K562 (cell line): ENCODE measurements at regions not wholly inside any gene's neighbourhood (a gene's known extent, or its start where the extent isn't known, plus 50 kb on each side); places are given as distances from the start of the nearest gene placed in this dataset.

Source experiments
- ATAC-seq: fragments of 200-7000 bp; cut with Tn5 transposase; 3 replicates; pipeline ENCODE4 v1.9.1; 2020; ENCODE audit warnings: moderate library complexity
- BruUV-seq: library from RNA; stranded (reverse); fragments of 400-500 nt; replicated peaks from 2 replicates; lab custom pipeline; 2021; lab: Mats Ljungman, UMichigan
- CTCF ChIA-PET: fragments of 300-600 bp; formaldehyde crosslinking; extraction: SDS; loops from one replicate; lab custom pipeline; 2021; ENCODE audit warnings: low intra/inter-chr PET ratio; lab: Yijun Ruan, JAX
- POLR2A ChIA-PET: fragments of 300-600, 350-650 bp; sonication (Branson Sonifier 250); formaldehyde crosslinking; extraction: SDS; loops from one replicate; lab custom pipeline; 2021; ENCODE audit warnings: antibody characterized with exemption, inconsistent platforms; lab: Yijun Ruan, JAX
- DNase-seq, 4 experiments: peaks; one replicate each; pipeline versions ENCODE4 v3.0.0 to v3.0.0-alpha.2; 2011 to 2018; ENCODE audit warnings: low spot score in 3 of 4, mixed read lengths in 3 of 4; ENCODE audit errors: extremely low read depth in 1 of 4
- FAIRE-seq: peaks from 2 replicates; lab custom pipeline; 2011; peaks lifted over from hg19 to GRCh38; lab: Jason Lieb, UNC
- H2AFZ ChIP-seq: 2 replicates; pipeline ENCODE4 v1.6.0; 2011; ENCODE audit warnings: low read depth, low read length, control low read depth, inconsistent platforms
- H3K27ac ChIP-seq: fragments of 200-600 bp; 3 replicates; pipeline ENCODE4 v1.8.0; 2011; ENCODE audit warnings: low read depth, mild to moderate bottlenecking, control low read depth, inconsistent platforms, low read length, moderate library complexity, mixed read lengths; ENCODE audit errors: extremely low read depth
- H3K27me3 ChIP-seq, 2 experiments: fragments of 300-600 bp in 1 of 2; 2 replicates in 1 of 2; 3 replicates in 1 of 2; pipeline versions ENCODE4 v1.6.0 to v1.8.0; 2011; ENCODE audit warnings: inconsistent platforms in 2 of 2, low read length in 2 of 2, mild to moderate bottlenecking in 1 of 2, mixed read lengths in 1 of 2, moderate library complexity in 1 of 2; ENCODE audit not compliant: control insufficient read depth in 2 of 2, insufficient read depth in 2 of 2
- H3K36me3 ChIP-seq: fragments of 300-600 bp; 3 replicates; pipeline ENCODE4 v1.8.0; 2011; ENCODE audit warnings: mild to moderate bottlenecking, low read length, inconsistent platforms; ENCODE audit not compliant: control insufficient read depth, insufficient read depth
- H3K4me1 ChIP-seq, 2 experiments: fragments of 200-600 bp in 1 of 2; replicated peaks in 1 of 2; 2 replicates in 1 of 2; 3 replicates in 1 of 2; pipeline versions ENCODE4 v1.5.1 to v1.8.0; 2011; ENCODE audit warnings: inconsistent platforms in 2 of 2, low read length in 2 of 2, mild to moderate bottlenecking in 1 of 2, mixed read lengths in 1 of 2, moderate library complexity in 1 of 2; ENCODE audit not compliant: control insufficient read depth in 2 of 2, insufficient read depth in 2 of 2
- H3K4me2 ChIP-seq: 2 replicates; pipeline ENCODE4 v1.6.1; 2011; ENCODE audit warnings: low read length, control low read depth, inconsistent platforms, mixed read lengths; ENCODE audit not compliant: insufficient read depth
- H3K4me3 ChIP-seq: fragments of 200-600 bp; sonication (generic), shearing (Covaris generic); 2 replicates; pipeline ENCODE4 v1.5.1; 2016; ENCODE audit warnings: control low read depth, inconsistent platforms
- H3K79me2 ChIP-seq: fragments of 200-600 bp; 3 replicates; pipeline ENCODE4 v1.8.0; 2011; ENCODE audit warnings: low read length, inconsistent platforms; ENCODE audit not compliant: control insufficient read depth, insufficient read depth
- H3K9ac ChIP-seq, 2 experiments: 2 replicates each; pipeline versions ENCODE4 v1.6.0 to v1.6.1; 2011; ENCODE audit warnings: low read depth in 2 of 2, low read length in 2 of 2, control low read depth in 1 of 2, inconsistent platforms in 1 of 2, mild to moderate bottlenecking in 1 of 2, mixed read lengths in 1 of 2; ENCODE audit not compliant: insufficient read depth in 1 of 2
- H3K9me1 ChIP-seq: one replicate; pipeline ENCODE4 v1.6.0; 2011; ENCODE audit warnings: inconsistent platforms, mild to moderate bottlenecking, low read length, moderate library complexity; ENCODE audit not compliant: control insufficient read depth, insufficient read depth
- H3K9me3 ChIP-seq: replicated peaks from 2 replicates; pipeline ENCODE4 v1.5.1; 2011; ENCODE audit warnings: low read depth, low read length, inconsistent platforms; ENCODE audit not compliant: control insufficient read depth, insufficient read depth
- H4K20me1 ChIP-seq: replicated peaks from 2 replicates; pipeline ENCODE4 v1.6.1; 2011; ENCODE audit warnings: low read length, inconsistent platforms, mixed read lengths; ENCODE audit not compliant: control insufficient read depth, insufficient read depth
- GABPB2 ChIP-seq: fragments of 250-450 bp; sonication (Bioruptor Pico); conservative IDR thresholded peaks from 2 replicates; pipeline ENCODE4 v1.5.1; 2021; ENCODE audit warnings: mild to moderate bottlenecking
- KDM5B ChIP-seq: fragments of 200-600 bp; sonication (generic); IDR thresholded peaks from 2 replicates; pipeline ENCODE4 v1.6.1; 2012; ENCODE audit warnings: low read depth, mild to moderate bottlenecking, moderate library complexity, low read length, control low read depth, inconsistent platforms; ENCODE audit not compliant: insufficient replicate concordance
- NCOA2 ChIP-seq, 2 experiments: fragments of 450-650 bp; IDR thresholded peaks; 2 replicates each; pipeline ENCODE4 v1.6.1; 2018; ENCODE audit warnings: mild to moderate bottlenecking in 2 of 2, moderate library complexity in 1 of 2; ENCODE audit not compliant: partially characterized antibody in 2 of 2
- PTTG1 ChIP-seq: fragments of 450-650 bp; IDR thresholded peaks from 2 replicates; pipeline ENCODE4 v1.6.1; 2016; ENCODE audit warnings: low read depth, mild to moderate bottlenecking, missing genetic modification characterization, missing compliant biosample characterization
- RBFOX2 ChIP-seq: fragments of 200-400 bp; formaldehyde crosslinking; IDR thresholded peaks from 2 replicates; pipeline ENCODE4 v1.6.1; 2017; ENCODE audit warnings: low read depth, mild to moderate bottlenecking, low read length, moderate library complexity
- SRSF7 ChIP-seq: fragments of 200-400 bp; formaldehyde crosslinking; optimal IDR thresholded peaks from 2 replicates; pipeline ENCODE3; 2017; ENCODE audit warnings: mild to moderate bottlenecking, low read depth, low read length
- TAL1 ChIP-seq: fragments of 450-650 bp; IDR thresholded peaks from 2 replicates; pipeline ENCODE4 v1.6.1; 2016; ENCODE audit warnings: mild to moderate bottlenecking
- YBX1 ChIP-seq: fragments of 450-650 bp; IDR thresholded peaks from 2 replicates; pipeline ENCODE4 v1.7.1; 2016; ENCODE audit warnings: mild to moderate bottlenecking
- whole genome bisulfite sequencing: fragments of 100-300 bp; shearing (Covaris generic); methylation state at CpG from one replicate; pipeline ENCODE4 v1.1.6; 2016; ENCODE audit warnings: low coverage, mixed read lengths; ENCODE audit not compliant: insufficient coverage; ENCODE audit errors: missing lambda C conversion rate; 5-methylcytosine and 5-hydroxymethylcytosine counted together
- in situ Hi-C: fragments of 300-500 bp; cut with MboI; formaldehyde crosslinking; loops from 4 replicates; pipeline ENCODE4 v1.15.0; 2018; ENCODE audit warnings: inconsistent platforms, mixed read lengths
- intact Hi-C: fragments of 100-400 bp; cut with micrococcal nuclease; formaldehyde crosslinking; loops from 2 replicates; pipeline ENCODE4 v1.14.2; 2022
- TF ChIP-seq, protein P1 (sequence below), 2 experiments: fragments of 450-650 bp; formaldehyde crosslinking in 1 of 2; IDR thresholded peaks; 2 replicates each; pipeline versions ENCODE4 v1.4.0 to v1.6.1; 2014 to 2020; ENCODE audit warnings: mild to moderate bottlenecking in 2 of 2, borderline replicate concordance in 1 of 2, low read depth in 1 of 2
- TF ChIP-seq, protein P2 (sequence below): sonication (generic); formaldehyde crosslinking; IDR thresholded peaks from 2 replicates; pipeline ENCODE4 v1.8.1; 2023; ENCODE audit warnings: mild to moderate bottlenecking, missing genetic modification reagents
- TF ChIP-seq, protein P3 (sequence below), 3 experiments: fragments of 200-800 bp in 1 of 3; sonication (Bioruptor generic) in 1 of 3; sonication (generic) in 1 of 3; formaldehyde crosslinking in 1 of 3; IDR thresholded peaks; 2 replicates each; pipeline versions ENCODE4 v1.6.1 to v1.8.0; 2016 to 2022; ENCODE audit warnings: mild to moderate bottlenecking in 2 of 3, missing compliant biosample characterization in 2 of 3, missing genetic modification characterization in 2 of 3, missing genetic modification reagents in 1 of 3
- TF ChIP-seq, protein P4 (sequence below): fragments of 250-450 bp; sonication (Bioruptor Pico); IDR thresholded peaks from 2 replicates; pipeline ENCODE4 v1.6.1; 2021; ENCODE audit warnings: mild to moderate bottlenecking

DNA sequence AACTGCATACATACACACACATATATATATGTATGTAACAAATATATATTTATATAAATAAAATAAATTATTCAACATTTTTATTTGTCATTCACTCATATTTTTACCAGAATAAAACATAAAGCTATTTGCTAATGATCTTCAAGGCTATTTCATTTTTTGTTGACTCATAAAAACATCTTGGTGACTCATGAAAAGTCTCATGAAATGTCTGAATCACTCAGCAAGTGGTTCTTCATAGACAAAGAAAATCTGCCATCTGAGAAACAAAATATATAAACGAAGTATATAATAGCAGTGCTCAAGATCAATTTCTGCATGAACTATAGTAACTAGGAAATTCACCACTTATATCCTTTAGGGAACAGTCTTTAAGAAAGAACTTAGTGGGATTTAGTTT lies 764.8 kb upstream of the FAT3 start:
- H3K9ac ChIP-seq, result no peak overlapping the region
- intact Hi-C loops, result no loop called here
- no peak overlapping the region for H3K4me3 ChIP-seq
- no peaks in the 10 kb centered on the region for H4K20me1 ChIP-seq
- DNase-seq (no peak), FAIRE-seq (no peak), ATAC-seq (no peak)
- 0% methylated on average over 1 of the region's 1 CpG for WGBS
- BruUV-seq, result no TSS peak
- no peaks in the 10 kb centered on the region for H3K79me2 ChIP-seq
- POLR2A ChIA-PET, result no interaction called here
- no peaks in the 10 kb centered on the region for H3K36me3 ChIP-seq
- no peaks in the 10 kb centered on the region for H3K9me1 ChIP-seq
- no peaks in the 10 kb centered on the region for H3K9me3 ChIP-seq
- no peak overlapping the region for H3K4me2 ChIP-seq
- no peaks in the 10 kb centered on the region for H3K27me3 ChIP-seq
- H2AFZ ChIP-seq, result no peak overlapping the region
- in situ Hi-C loops, result no loop called here
- no peaks in the 10 kb centered on the region for H3K4me1 ChIP-seq
- CTCF ChIA-PET, result no interaction called here
- H3K27ac ChIP-seq, result no peak overlapping the region
- TF ChIP-seq, protein P1, sequence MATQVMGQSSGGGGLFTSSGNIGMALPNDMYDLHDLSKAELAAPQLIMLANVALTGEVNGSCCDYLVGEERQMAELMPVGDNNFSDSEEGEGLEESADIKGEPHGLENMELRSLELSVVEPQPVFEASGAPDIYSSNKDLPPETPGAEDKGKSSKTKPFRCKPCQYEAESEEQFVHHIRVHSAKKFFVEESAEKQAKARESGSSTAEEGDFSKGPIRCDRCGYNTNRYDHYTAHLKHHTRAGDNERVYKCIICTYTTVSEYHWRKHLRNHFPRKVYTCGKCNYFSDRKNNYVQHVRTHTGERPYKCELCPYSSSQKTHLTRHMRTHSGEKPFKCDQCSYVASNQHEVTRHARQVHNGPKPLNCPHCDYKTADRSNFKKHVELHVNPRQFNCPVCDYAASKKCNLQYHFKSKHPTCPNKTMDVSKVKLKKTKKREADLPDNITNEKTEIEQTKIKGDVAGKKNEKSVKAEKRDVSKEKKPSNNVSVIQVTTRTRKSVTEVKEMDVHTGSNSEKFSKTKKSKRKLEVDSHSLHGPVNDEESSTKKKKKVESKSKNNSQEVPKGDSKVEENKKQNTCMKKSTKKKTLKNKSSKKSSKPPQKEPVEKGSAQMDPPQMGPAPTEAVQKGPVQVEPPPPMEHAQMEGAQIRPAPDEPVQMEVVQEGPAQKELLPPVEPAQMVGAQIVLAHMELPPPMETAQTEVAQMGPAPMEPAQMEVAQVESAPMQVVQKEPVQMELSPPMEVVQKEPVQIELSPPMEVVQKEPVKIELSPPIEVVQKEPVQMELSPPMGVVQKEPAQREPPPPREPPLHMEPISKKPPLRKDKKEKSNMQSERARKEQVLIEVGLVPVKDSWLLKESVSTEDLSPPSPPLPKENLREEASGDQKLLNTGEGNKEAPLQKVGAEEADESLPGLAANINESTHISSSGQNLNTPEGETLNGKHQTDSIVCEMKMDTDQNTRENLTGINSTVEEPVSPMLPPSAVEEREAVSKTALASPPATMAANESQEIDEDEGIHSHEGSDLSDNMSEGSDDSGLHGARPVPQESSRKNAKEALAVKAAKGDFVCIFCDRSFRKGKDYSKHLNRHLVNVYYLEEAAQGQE (IDR thresholded peaks at IDR 0.05; ENCODE audit: borderline replicate concordance), result no peak
- TF ChIP-seq, protein P1 (CRISPR knock-in tag; IDR thresholded peaks at IDR 0.05; ENCODE audit: low read depth), result no peak
- TF ChIP-seq GABPB2, result no peak
- TF ChIP-seq SRSF7, result no peak
- TF ChIP-seq, protein P2, sequence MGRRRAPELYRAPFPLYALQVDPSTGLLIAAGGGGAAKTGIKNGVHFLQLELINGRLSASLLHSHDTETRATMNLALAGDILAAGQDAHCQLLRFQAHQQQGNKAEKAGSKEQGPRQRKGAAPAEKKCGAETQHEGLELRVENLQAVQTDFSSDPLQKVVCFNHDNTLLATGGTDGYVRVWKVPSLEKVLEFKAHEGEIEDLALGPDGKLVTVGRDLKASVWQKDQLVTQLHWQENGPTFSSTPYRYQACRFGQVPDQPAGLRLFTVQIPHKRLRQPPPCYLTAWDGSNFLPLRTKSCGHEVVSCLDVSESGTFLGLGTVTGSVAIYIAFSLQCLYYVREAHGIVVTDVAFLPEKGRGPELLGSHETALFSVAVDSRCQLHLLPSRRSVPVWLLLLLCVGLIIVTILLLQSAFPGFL (CRISPR knock-in tag), result no peak
- TF ChIP-seq RBFOX2, result no peak
- TF ChIP-seq NCOA2 (IDR thresholded peaks at IDR 0.05; ENCODE audit: partially characterized antibody in 2 of 2), result no peak
- no peak for TF ChIP-seq PTTG1 (tag)
- TF ChIP-seq KDM5B, result no peak
- TF ChIP-seq, protein P3, sequence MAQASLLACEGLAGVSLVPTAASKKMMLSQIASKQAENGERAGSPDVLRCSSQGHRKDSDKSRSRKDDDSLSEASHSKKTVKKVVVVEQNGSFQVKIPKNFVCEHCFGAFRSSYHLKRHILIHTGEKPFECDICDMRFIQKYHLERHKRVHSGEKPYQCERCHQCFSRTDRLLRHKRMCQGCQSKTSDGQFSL (CRISPR knock-in tag; IDR thresholded peaks at IDR 0.05), result no peak
- TF ChIP-seq, protein P3 (tag; IDR thresholded peaks at IDR 0.05), result no peak
- TF ChIP-seq, protein P4, sequence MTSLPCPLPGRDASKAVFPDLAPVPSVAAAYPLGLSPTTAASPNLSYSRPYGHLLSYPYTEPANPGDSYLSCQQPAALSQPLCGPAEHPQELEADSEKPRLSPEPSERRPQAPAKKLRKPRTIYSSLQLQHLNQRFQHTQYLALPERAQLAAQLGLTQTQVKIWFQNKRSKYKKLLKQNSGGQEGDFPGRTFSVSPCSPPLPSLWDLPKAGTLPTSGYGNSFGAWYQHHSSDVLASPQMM (CRISPR knock-in tag), result no peak
- TF ChIP-seq TAL1, result no peak
- TF ChIP-seq YBX1, result no peak
